ENCODE measurements at regions not wholly inside any gene's neighbourhood (a gene's known extent, or its start where the extent isn't known, plus 50 kb on each side); places are given as distances from the start of the nearest gene placed in this dataset.

- no peak for DNase-seq
These were observed 161.7 kb downstream of the OPA1 start for GRCh38 chr3:193754719-193755118.

- no peak for DNase-seq
These were observed 163.5 kb downstream of the OPA1 start for GRCh38 chr3:193756536-193756935.

- no peak for DNase-seq
These were observed 164.4 kb downstream of the OPA1 start for GRCh38 chr3:193757457-193757856.

GRCh38 chr3:193761969-193762368 is 169.0 kb downstream of the OPA1 start:
- no peak for DNase-seq

- DNase-seq: no peak
These were observed 169.6 kb downstream of the OPA1 start for GRCh38 chr3:193762657-193763056.

- no peak for DNase-seq
These were observed 172.0 kb downstream of the OPA1 start for GRCh38 chr3:193764959-193765358.

GRCh38 chr3:193767353-193768069 is 174.5 kb downstream of the OPA1 start:
- DNase-seq: no peak

- DNase-seq: no peak
These were observed 175.0 kb downstream of the OPA1 start for GRCh38 chr3:193768070-193768394.

GRCh38 chr3:193769437-193769836 is 176.4 kb downstream of the OPA1 start:
- DNase-seq: no peak

GRCh38 chr3:193771011-193771652 is 178.1 kb downstream of the OPA1 start:
- no peak for DNase-seq

- DNase-seq: no peak
These were observed 178.8 kb downstream of the OPA1 start for GRCh38 chr3:193771653-193772421.

GRCh38 chr3:193772422-193772763 is 179.4 kb downstream of the OPA1 start:
- no peak for DNase-seq

GRCh38 chr3:193773266-193774220 is 180.5 kb downstream of the OPA1 start:
- no peak for DNase-seq

GRCh38 chr3:193774272-193774915 is 181.4 kb downstream of the OPA1 start:
- DNase-seq: no peak

- DNase-seq: no peak
These were observed 181.9 kb downstream of the OPA1 start for GRCh38 chr3:193774916-193775285.

- no peak for DNase-seq
These were observed 182.5 kb downstream of the OPA1 start for GRCh38 chr3:193775421-193776077.

- DNase-seq: no peak
These were observed 183.8 kb downstream of the OPA1 start for GRCh38 chr3:193776626-193777358.

GRCh38 chr3:193777524-193777923 is 184.5 kb downstream of the OPA1 start:
- no peak for DNase-seq

- no peak for DNase-seq
These were observed 185.7 kb downstream of the OPA1 start for GRCh38 chr3:193778676-193779075.

GRCh38 chr3:193779933-193780332 is 186.9 kb downstream of the OPA1 start:
- DNase-seq: no peak

- DNase-seq: no peak
These were observed 187.4 kb downstream of the OPA1 start for GRCh38 chr3:193780397-193780796.
